ENCODE measurements at regions not wholly inside any gene's neighbourhood (a gene's known extent, or its start where the extent isn't known, plus 50 kb on each side); places are given as distances from the start of the nearest gene placed in this dataset.

DNA sequence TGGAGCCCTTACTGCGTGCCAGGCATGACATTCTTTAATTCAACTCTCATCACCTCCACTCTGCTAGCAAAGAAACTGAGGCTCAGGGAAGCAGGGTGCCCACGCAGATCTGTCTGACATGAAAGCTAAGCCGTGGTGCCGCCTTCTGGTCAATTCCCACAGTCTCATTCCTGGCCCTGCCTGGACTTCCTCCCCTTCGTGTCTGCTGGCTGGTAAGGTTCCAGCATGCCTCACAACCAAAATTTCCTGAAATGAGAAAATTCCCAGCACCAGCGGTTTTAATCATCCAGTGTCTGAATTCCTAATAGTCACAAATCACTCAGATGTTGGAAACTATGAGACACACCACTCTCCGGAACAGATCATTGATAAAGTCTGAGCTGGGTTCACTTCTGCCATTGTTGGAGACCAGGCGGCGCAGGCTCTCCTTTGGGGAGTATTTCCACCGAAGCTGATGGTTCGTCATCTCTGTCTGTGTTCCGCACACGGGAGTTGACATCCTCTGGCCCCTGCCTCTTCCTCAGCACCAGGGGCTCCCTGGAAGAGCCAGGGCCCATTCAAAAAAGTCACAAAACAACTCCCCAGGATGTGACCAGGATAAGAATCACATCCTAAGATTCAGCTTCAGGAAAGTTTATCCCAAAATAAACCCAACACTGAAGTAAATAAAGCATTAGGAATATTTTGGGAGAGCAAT is 167.7 kb downstream of the PLPP3 start:
- no peak for DNase-seq (ENCODE audit: extremely low read depth, low read depth)
- no peak overlapping the region for H3K4me3 ChIP-seq (replicated peaks; ENCODE audit: low read depth, low read length)
- TF ChIP-seq, protein P1, sequence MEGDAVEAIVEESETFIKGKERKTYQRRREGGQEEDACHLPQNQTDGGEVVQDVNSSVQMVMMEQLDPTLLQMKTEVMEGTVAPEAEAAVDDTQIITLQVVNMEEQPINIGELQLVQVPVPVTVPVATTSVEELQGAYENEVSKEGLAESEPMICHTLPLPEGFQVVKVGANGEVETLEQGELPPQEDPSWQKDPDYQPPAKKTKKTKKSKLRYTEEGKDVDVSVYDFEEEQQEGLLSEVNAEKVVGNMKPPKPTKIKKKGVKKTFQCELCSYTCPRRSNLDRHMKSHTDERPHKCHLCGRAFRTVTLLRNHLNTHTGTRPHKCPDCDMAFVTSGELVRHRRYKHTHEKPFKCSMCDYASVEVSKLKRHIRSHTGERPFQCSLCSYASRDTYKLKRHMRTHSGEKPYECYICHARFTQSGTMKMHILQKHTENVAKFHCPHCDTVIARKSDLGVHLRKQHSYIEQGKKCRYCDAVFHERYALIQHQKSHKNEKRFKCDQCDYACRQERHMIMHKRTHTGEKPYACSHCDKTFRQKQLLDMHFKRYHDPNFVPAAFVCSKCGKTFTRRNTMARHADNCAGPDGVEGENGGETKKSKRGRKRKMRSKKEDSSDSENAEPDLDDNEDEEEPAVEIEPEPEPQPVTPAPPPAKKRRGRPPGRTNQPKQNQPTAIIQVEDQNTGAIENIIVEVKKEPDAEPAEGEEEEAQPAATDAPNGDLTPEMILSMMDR (IDR thresholded peaks at IDR 0.05; ENCODE audit: low read depth, low read length, missing control alignments) = no peak

DNA sequence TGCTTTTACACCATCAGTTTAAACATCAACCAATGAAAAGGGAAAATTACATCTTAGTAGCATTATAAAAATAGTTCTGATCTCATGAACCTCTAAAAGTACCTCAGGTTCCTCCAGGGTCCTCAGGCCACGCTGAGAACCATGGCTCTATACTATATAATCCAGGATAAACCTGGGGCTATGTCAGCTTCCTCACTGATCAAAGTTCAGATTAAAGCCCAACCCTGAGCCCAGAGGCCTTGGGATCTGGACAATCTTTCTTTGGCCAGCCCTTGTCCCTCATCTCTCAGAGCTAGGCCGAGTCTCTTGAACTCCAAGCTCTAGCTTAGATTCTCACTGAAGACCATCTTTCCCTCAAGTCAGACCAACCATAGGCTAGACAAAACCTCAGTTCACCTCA is 168.3 kb downstream of the PLPP3 start:
- H3K4me3 ChIP-seq (replicated peaks; ENCODE audit: low read depth, low read length) = no peak overlapping the region
- no peak for DNase-seq (ENCODE audit: extremely low read depth, low read depth)
- TF ChIP-seq, protein P1 (IDR thresholded peaks at IDR 0.05; ENCODE audit: low read depth, low read length, missing control alignments) = no peak

DNA sequence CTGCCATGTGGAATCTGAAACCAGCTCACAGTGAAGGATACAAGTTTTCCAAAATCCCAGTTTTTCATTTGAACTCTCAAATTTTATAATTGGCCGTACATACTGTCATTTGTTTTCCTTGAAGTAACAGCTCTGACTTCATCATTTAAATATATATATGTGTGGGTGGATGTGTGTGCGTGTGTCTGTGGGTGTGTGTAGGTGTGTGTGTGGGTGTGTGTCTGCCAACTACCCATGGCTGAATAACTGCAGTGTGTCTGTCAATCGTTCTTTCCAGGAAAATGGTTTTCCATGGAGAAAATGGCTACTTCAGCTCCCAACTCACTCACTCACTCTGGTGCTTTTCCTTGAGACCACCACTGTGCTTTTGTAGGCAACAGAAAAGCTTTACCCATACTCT is 169.0 kb downstream of the PLPP3 start:
- no peak for DNase-seq (ENCODE audit: extremely low read depth, low read depth)
- TF ChIP-seq, protein P1 (IDR thresholded peaks at IDR 0.05; ENCODE audit: low read depth, low read length, missing control alignments) = no peak
- H3K4me3 ChIP-seq (replicated peaks; ENCODE audit: low read depth, low read length) = no peak overlapping the region

DNA sequence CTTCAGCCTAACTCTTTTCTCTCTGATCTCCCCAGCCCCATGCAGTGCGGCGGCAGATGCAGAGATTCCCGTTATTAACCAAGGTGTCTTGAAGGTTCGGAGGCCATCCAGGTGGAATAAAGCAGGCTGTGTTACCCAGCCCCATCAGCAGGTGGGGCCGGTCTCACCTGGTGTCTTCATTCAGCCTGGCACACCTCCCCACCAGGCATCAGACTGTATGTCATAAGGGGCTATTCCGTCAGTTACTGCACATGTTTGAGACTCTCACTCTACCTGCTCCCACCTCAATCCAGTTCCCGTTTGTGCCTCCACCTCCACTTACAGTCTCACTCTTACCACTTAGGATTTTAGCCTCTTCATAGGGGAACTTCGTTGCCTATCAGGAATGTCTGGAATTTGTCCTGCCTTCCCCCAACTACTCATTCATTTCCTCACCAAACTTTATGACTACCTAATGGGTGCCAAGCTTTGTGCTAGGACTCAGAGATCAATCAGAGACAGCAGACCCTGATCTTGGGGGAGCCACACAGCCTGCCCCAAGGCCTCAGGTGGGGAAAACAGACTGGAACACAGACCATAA is 170.2 kb downstream of the PLPP3 start:
- no peak for DNase-seq (ENCODE audit: extremely low read depth, low read depth)
- no peak overlapping the region for H3K4me3 ChIP-seq (replicated peaks; ENCODE audit: low read depth, low read length)
- TF ChIP-seq, protein P1 (IDR thresholded peaks at IDR 0.05; ENCODE audit: low read depth, low read length, missing control alignments) = peak; percentile 22

DNA sequence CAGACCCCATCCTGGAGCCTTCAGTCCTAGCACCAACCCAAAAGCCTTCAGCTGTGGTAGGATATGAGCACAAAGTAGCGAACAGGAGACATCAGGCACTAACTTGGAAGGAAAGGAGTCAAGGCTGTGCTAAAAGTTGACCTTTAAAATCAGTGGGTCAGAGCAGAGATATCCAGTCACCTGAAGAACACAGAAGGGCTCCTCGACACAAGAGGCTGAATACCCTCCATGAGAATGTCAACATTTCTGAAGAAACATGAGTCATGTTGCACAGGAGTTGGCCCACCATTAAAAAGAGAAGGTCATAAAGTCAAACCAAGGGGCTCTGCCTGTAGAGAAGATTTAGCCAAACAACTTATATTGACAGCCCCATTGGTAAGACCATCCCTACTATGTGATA is 172.5 kb downstream of the PLPP3 start:
- H3K4me3 ChIP-seq (replicated peaks; ENCODE audit: low read depth, low read length) = no peak overlapping the region
- DNase-seq (ENCODE audit: extremely low read depth, low read depth) = no peak
- TF ChIP-seq, protein P1 (IDR thresholded peaks at IDR 0.05; ENCODE audit: low read depth, low read length, missing control alignments) = no peak

DNA sequence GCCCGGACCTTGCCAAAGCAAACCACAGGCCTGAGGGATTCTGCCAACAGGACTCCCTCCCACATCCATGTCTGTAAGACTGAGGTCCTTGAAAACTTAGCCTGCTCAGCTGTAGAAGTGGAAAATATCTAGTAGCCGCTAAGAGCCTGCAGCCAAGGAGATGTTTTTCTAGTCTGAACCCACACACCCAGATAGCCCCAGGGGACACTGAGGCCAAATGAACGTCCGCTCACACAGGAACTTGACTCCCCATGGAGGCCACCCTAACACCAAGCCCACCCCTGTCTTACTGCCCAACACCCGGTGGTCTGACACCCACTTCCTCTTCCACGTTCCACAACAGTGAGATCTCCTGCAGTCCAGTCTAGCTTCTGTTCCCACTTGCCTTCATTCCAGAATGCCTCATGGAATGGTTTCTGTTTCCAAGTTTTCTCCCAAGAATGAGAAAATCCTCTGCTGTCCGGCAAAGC is 174.8 kb downstream of the PLPP3 start:
- no peak for DNase-seq (ENCODE audit: extremely low read depth, low read depth)
- TF ChIP-seq, protein P1 (IDR thresholded peaks at IDR 0.05; ENCODE audit: low read depth, low read length, missing control alignments) = no peak

More for the DNA sequence above, 174.8 kb downstream of the PLPP3 start:
- H3K4me3 ChIP-seq (replicated peaks; ENCODE audit: low read depth, low read length) = no peak overlapping the region

Measured in HFF-Myc (cell line).